H1 (cell line): ENCODE measurements at regions not wholly inside any gene's neighbourhood (a gene's known extent, or its start where the extent isn't known, plus 50 kb on each side); places are given as distances from the start of the nearest gene placed in this dataset.

ENCODE experiments used
- CTCF ChIA-PET: fragments of 300-600 bp; sonication (Branson Sonifier 250); formaldehyde crosslinking; loops from one replicate; lab custom pipeline; 2021; ENCODE audit not compliant: partially characterized antibody; lab: Charles Lee
- POLR2A ChIA-PET: fragments of 300-600 bp; sonication (Branson Sonifier 250); formaldehyde crosslinking; loops from one replicate; lab custom pipeline; 2021; ENCODE audit warnings: inconsistent platforms; ENCODE audit not compliant: partially characterized antibody; lab: Charles Lee
- DNase-seq, 2 experiments: peaks; one replicate each; pipeline versions ENCODE4 v3.0.0 to v3.0.0-alpha.2; 2010 to 2022; ENCODE audit warnings: low spot score in 2 of 2, low read depth in 1 of 2, mixed read lengths in 1 of 2
- FAIRE-seq: peaks from 2 replicates; lab custom pipeline; 2011; peaks lifted over from hg19 to GRCh38; lab: Jason Lieb, UNC
- H2AFZ ChIP-seq: 2 replicates; pipeline ENCODE4 v1.8.1; 2012; ENCODE audit warnings: low read length, inconsistent platforms
- H2AK5ac ChIP-seq: 2 replicates; pipeline ENCODE4 v1.6.1; 2013; ENCODE audit warnings: low read depth, low read length
- H2BK120ac ChIP-seq: replicated peaks from 2 replicates; pipeline ENCODE3; 2013; ENCODE audit warnings: low read depth, low read length, inconsistent platforms
- H2BK12ac ChIP-seq: 2 replicates; pipeline ENCODE4 v1.6.1; 2013; ENCODE audit warnings: low read depth, low read length
- H2BK15ac ChIP-seq: 2 replicates; pipeline ENCODE4 v1.6.1; 2013; ENCODE audit warnings: low read length
- H2BK20ac ChIP-seq: 2 replicates; pipeline ENCODE4 v1.6.1; 2013; ENCODE audit warnings: low read length
- H2BK5ac ChIP-seq: 2 replicates; pipeline ENCODE4 v1.6.1; 2013; ENCODE audit warnings: low read depth, low read length
- H3K14ac ChIP-seq: 2 replicates; pipeline ENCODE4 v1.6.1; 2013; ENCODE audit warnings: inconsistent platforms; ENCODE audit not compliant: insufficient read length
- H3K18ac ChIP-seq: 2 replicates; pipeline ENCODE4 v1.6.1; 2013; ENCODE audit warnings: low read length; ENCODE audit errors: extremely low read depth
- H3K23ac ChIP-seq: 2 replicates; pipeline ENCODE4 v1.6.1; 2013; ENCODE audit warnings: inconsistent platforms; ENCODE audit not compliant: insufficient read length
- H3K23me2 ChIP-seq: 2 replicates; pipeline ENCODE4 v1.6.1; 2013; ENCODE audit warnings: low read depth, low read length
- H3K27ac ChIP-seq: 2 replicates; pipeline ENCODE4 v1.6.1; 2011; ENCODE audit warnings: low read depth, low read length, inconsistent platforms
- H3K27me3 ChIP-seq, 4 experiments: replicated peaks in 1 of 4; 1 replicate in 1 of 4; 2 replicates in 3 of 4; pipeline versions ENCODE4 v1.6.1 to v1.8.1; 2011 to 2013; ENCODE audit warnings: low read length in 3 of 4, mild to moderate bottlenecking in 3 of 4, inconsistent platforms in 2 of 4, mixed read lengths in 2 of 4, moderate library complexity in 1 of 4; ENCODE audit not compliant: control insufficient read depth in 3 of 4, insufficient read depth in 3 of 4; ENCODE audit errors: extremely low read depth in 1 of 4
- H3K36me3 ChIP-seq, 4 experiments: 2 replicates each; pipeline versions ENCODE4 v1.6.1 to v1.8.1; 2011 to 2013; ENCODE audit warnings: mild to moderate bottlenecking in 4 of 4, low read length in 3 of 4, moderate library complexity in 2 of 4, control low read depth in 1 of 4, inconsistent platforms in 1 of 4; ENCODE audit not compliant: insufficient read depth in 4 of 4, control insufficient read depth in 2 of 4
- H3K4ac ChIP-seq: replicated peaks from 2 replicates; pipeline ENCODE3; 2013; ENCODE audit warnings: low read length, low read depth, mixed read lengths, inconsistent platforms; ENCODE audit not compliant: insufficient read length
- H3K4me1 ChIP-seq, 4 experiments: replicated peaks in 1 of 4; 1 replicate in 1 of 4; 2 replicates in 3 of 4; pipeline versions ENCODE4 v1.6.1 to v1.8.1; 2011 to 2013; ENCODE audit warnings: low read length in 3 of 4, inconsistent platforms in 2 of 4, mixed read lengths in 1 of 4; ENCODE audit not compliant: insufficient read depth in 4 of 4, control insufficient read depth in 3 of 4
- H3K4me2 ChIP-seq, 2 experiments: 2 replicates each; pipeline versions ENCODE4 v1.6.1 to v1.8.1; 2011 to 2013; ENCODE audit warnings: low read depth in 2 of 2, low read length in 2 of 2, control low read depth in 1 of 2, inconsistent platforms in 1 of 2, mild to moderate bottlenecking in 1 of 2; ENCODE audit not compliant: insufficient read depth in 1 of 2
- H3K4me3 ChIP-seq, 4 experiments: fragments of 200-600, 300-600 bp in 1 of 4; sonication (generic), shearing (Covaris generic), sonication (Bioruptor Twin) in 1 of 4; 2 replicates each; pipeline versions ENCODE4 v1.5.1 to v1.8.1; 2011 to 2016; ENCODE audit warnings: low read length in 4 of 4, low read depth in 3 of 4, control low read depth in 2 of 4, inconsistent platforms in 2 of 4, mild to moderate bottlenecking in 2 of 4, mixed read lengths in 1 of 4, moderate library complexity in 1 of 4; ENCODE audit not compliant: insufficient read depth in 2 of 4; ENCODE audit errors: extremely low read depth in 1 of 4
- H3K56ac ChIP-seq: replicated peaks from 2 replicates; pipeline ENCODE3; 2013; ENCODE audit warnings: low read depth, mild to moderate bottlenecking, mixed read lengths, low read length, inconsistent platforms; ENCODE audit not compliant: insufficient read length
- H3K79me1 ChIP-seq: 2 replicates; pipeline ENCODE4 v1.6.1; 2013; ENCODE audit warnings: low read depth, low read length, control low read depth
- H3K79me2 ChIP-seq, 2 experiments: 2 replicates each; pipeline versions ENCODE4 v1.6.1 to v1.8.1; 2012 to 2013; ENCODE audit warnings: low read length in 2 of 2, mild to moderate bottlenecking in 2 of 2, inconsistent platforms in 1 of 2; ENCODE audit not compliant: insufficient read depth in 2 of 2, control insufficient read depth in 1 of 2
- H3K9ac ChIP-seq, 4 experiments: replicated peaks in 1 of 4; 1 replicate in 1 of 4; 2 replicates in 3 of 4; pipeline versions ENCODE4 v1.6.1 to v1.8.1; 2011 to 2013; ENCODE audit warnings: low read depth in 3 of 4, low read length in 3 of 4, control low read depth in 2 of 4, mild to moderate bottlenecking in 2 of 4, moderate library complexity in 2 of 4, inconsistent platforms in 1 of 4; ENCODE audit errors: extremely low read depth in 1 of 4
- H3K9me3 ChIP-seq, 2 experiments: 2 replicates each; pipeline versions ENCODE4 v1.6.1 to v1.8.1; 2012 to 2013; ENCODE audit warnings: mild to moderate bottlenecking in 2 of 2, moderate library complexity in 2 of 2, control low read depth in 1 of 2, inconsistent platforms in 1 of 2, low read depth in 1 of 2, low read length in 1 of 2, mixed read lengths in 1 of 2; ENCODE audit not compliant: insufficient read depth in 2 of 2
- H4K20me1 ChIP-seq, 2 experiments: replicated peaks in 1 of 2; 2 replicates each; pipeline versions ENCODE3 to v1.8.1; 2011 to 2013; ENCODE audit warnings: inconsistent platforms in 2 of 2, low read length in 2 of 2, mild to moderate bottlenecking in 1 of 2; ENCODE audit not compliant: insufficient read depth in 2 of 2, control insufficient read depth in 1 of 2
- H4K5ac ChIP-seq: 2 replicates; pipeline ENCODE4 v1.6.1; 2013; ENCODE audit warnings: low read length, low read depth, mixed read lengths, inconsistent platforms; ENCODE audit not compliant: insufficient read length
- H4K8ac ChIP-seq: 2 replicates; pipeline ENCODE4 v1.8.0; 2013; ENCODE audit warnings: mild to moderate bottlenecking, moderate library complexity, low read length, inconsistent platforms; ENCODE audit not compliant: insufficient read depth; ENCODE audit errors: extremely low read depth
- H4K91ac ChIP-seq: replicated peaks from 2 replicates; pipeline ENCODE3; 2013; ENCODE audit warnings: low read length, mixed read lengths, inconsistent platforms; ENCODE audit not compliant: insufficient read length
- BACH1 ChIP-seq: IDR thresholded peaks from 2 replicates; pipeline ENCODE4 v1.6.1; 2012; ENCODE audit warnings: low read length, improper control_type of control experiment
- EGR1 ChIP-seq: IDR thresholded peaks from 2 replicates; pipeline ENCODE4 v1.6.1; 2011; ENCODE audit warnings: low read depth, low read length, borderline replicate concordance
- RAD21 ChIP-seq, 2 experiments: IDR thresholded peaks in 1 of 2; conservative IDR thresholded peaks in 1 of 2; 2 replicates each; pipeline ENCODE4 v1.6.1; 2011; ENCODE audit warnings: low read depth in 2 of 2, low read length in 2 of 2, improper control_type of control experiment in 1 of 2, inconsistent platforms in 1 of 2, mild to moderate bottlenecking in 1 of 2, moderate library complexity in 1 of 2
- RXRA ChIP-seq: IDR thresholded peaks from 2 replicates; pipeline ENCODE4 v1.6.1; 2011; ENCODE audit warnings: low read depth, mild to moderate bottlenecking, low read length, moderate library complexity; ENCODE audit not compliant: insufficient read depth
- TAF7 ChIP-seq: optimal IDR thresholded peaks from 2 replicates; pipeline ENCODE3; 2011; ENCODE audit warnings: low read depth, mild to moderate bottlenecking, inconsistent platforms, low read length, moderate library complexity, borderline replicate concordance
- WGBS, 2 experiments: shearing (Covaris generic) in 1 of 2; methylation state at CpG; one replicate each; pipeline versions ENCODE4 v1.1.6 to v1.1.7; 2013 to 2015; ENCODE audit warnings: low lambda C conversion rate in 2 of 2, mixed read lengths in 2 of 2, inconsistent platforms in 1 of 2, low coverage in 1 of 2, missing lambda C conversion rate in 1 of 2; ENCODE audit not compliant: insufficient replicate concordance in 2 of 2, insufficient coverage in 1 of 2, insufficient read length in 1 of 2; ENCODE audit errors: extremely low coverage in 1 of 2, missing lambda C conversion rate in 1 of 2; 5-methylcytosine and 5-hydroxymethylcytosine counted together

- ChIA-PET CTCF (interaction anchor here (1.0 kb wide), 1 partner anchor 8 kb away, joined by 3 read pairs; no protein-coding TSS in a partner anchor), POLR2A (interaction anchor here (0.6 to 0.9 kb wide), 2 partner anchors 29 to 69 kb away, joined by 3 read pairs; no protein-coding TSS in a partner anchor)
- Histone ChIP-seq H3K36me3 (no peaks in the 10 kb centered on the region), H3K4me3 (no peak overlapping the region), H3K4me1 (no peaks in the 10 kb centered on the region), H3K27me3 (no peaks in the 10 kb centered on the region), H3K23me2 (no peaks in the 10 kb centered on the region), H3K56ac (no peak overlapping the region), H3K9me3 (no peaks in the 10 kb centered on the region), H2BK120ac (no peak overlapping the region), H3K79me2 (no peaks in the 10 kb centered on the region), H4K20me1 (no peaks in the 10 kb centered on the region), H4K8ac (no peak overlapping the region), H3K23ac (no peak overlapping the region), H2BK12ac (no peak overlapping the region), H3K9ac (no peak overlapping the region), H3K27ac (no peak overlapping the region), H2AFZ (no peak overlapping the region), H3K4ac (no peak overlapping the region), H2BK15ac (no peak overlapping the region), H4K5ac (no peak overlapping the region), H3K14ac (no peak overlapping the region), H2BK5ac (no peak overlapping the region), H2BK20ac (no peak overlapping the region), H3K18ac (no peak overlapping the region), H4K91ac (no peak overlapping the region), H3K4me2 (no peak overlapping the region), H2AK5ac (no peak overlapping the region), H3K79me1 (no peaks in the 10 kb centered on the region)
- FAIRE-seq (no peak), DNase-seq (no peak)
- 95% methylated on average over 5 of the region's 5 CpGs; no CpG with 5 or more reads in 1 of the 2 experiments for WGBS, 2 experiments
- no peak for TF ChIP-seq RXRA
- TF ChIP-seq TAF7 = no peak
- no peak for TF ChIP-seq EGR1
- no peak for TF ChIP-seq BACH1
- TF ChIP-seq RAD21 (IDR thresholded peaks at IDR 0.05 in 1 of 2, conservative IDR thresholded peaks at IDR 0.05 in 1 of 2; ENCODE audit: low read depth in 2 of 2, low read length in 2 of 2) = no peak
These were observed 197.5 kb upstream of the C2CD4B start for GRCh38 chr15:62362608-62363007.
